ENCODE measurements at regions not wholly inside any gene's neighbourhood (a gene's known extent, or its start where the extent isn't known, plus 50 kb on each side); places are given as distances from the start of the nearest gene placed in this dataset.

- no peak for DNase-seq
Measured at GRCh38 chr1:80878343-80878742, 922.4 kb upstream of the ADGRL2 start.

- no peak for DNase-seq
Measured at GRCh38 chr1:80876035-80876434, 924.7 kb upstream of the ADGRL2 start.

GRCh38 chr1:80869299-80869698 lies 931.4 kb upstream of the ADGRL2 start:
- DNase-seq: no peak

GRCh38 chr1:80847904-80848303 lies 952.8 kb upstream of the ADGRL2 start:
- no peak for DNase-seq

- DNase-seq: no peak
Measured at GRCh38 chr1:80846966-80847365, 953.8 kb upstream of the ADGRL2 start.

- DNase-seq: no peak
Measured at GRCh38 chr1:80842796-80843195, 957.9 kb upstream of the ADGRL2 start.

GRCh38 chr1:80841261-80841660 lies 959.5 kb upstream of the ADGRL2 start:
- DNase-seq: no peak

GRCh38 chr1:80837066-80837465 lies 963.7 kb upstream of the ADGRL2 start:
- no peak for DNase-seq

- no peak for DNase-seq
Measured at GRCh38 chr1:80836505-80836904, 964.2 kb upstream of the ADGRL2 start.

- no peak for DNase-seq
Measured at GRCh38 chr1:80827666-80828065, 973.1 kb upstream of the ADGRL2 start.

- no peak for DNase-seq
Measured at GRCh38 chr1:80825067-80825466, 975.7 kb upstream of the ADGRL2 start.

- no peak for DNase-seq
Measured at GRCh38 chr1:80818211-80818610, 982.5 kb upstream of the ADGRL2 start.

GRCh38 chr1:80807981-80808380 lies 992.8 kb upstream of the ADGRL2 start:
- no peak for DNase-seq

- DNase-seq: no peak
Measured at GRCh38 chr1:80806431-80806830, 994.3 kb upstream of the ADGRL2 start.

GRCh38 chr1:80801695-80802094 lies 999.0 kb upstream of the ADGRL2 start:
- DNase-seq: no peak

- no peak for DNase-seq
Measured at GRCh38 chr1:80799457-80799856, 1001.3 kb upstream of the ADGRL2 start.

- no peak for DNase-seq
Measured at GRCh38 chr1:80779275-80779674, 1021.5 kb upstream of the ADGRL2 start.

- DNase-seq: no peak
Measured at GRCh38 chr1:80778094-80778840, 1022.5 kb upstream of the ADGRL2 start.

- DNase-seq: no peak
Measured at GRCh38 chr1:80776266-80776665, 1024.5 kb upstream of the ADGRL2 start.

GRCh38 chr1:80769208-80769750 lies 1031.5 kb upstream of the ADGRL2 start:
- DNase-seq: no peak

- DNase-seq: no peak
Measured at GRCh38 chr1:80767711-80768110, 1033.0 kb upstream of the ADGRL2 start.

- DNase-seq: no peak
Measured at GRCh38 chr1:80759354-80759753, 1041.4 kb upstream of the ADGRL2 start.

- DNase-seq: no peak
Measured at GRCh38 chr1:80755944-80756343, 1044.8 kb upstream of the ADGRL2 start.

- no peak for DNase-seq
Measured at GRCh38 chr1:80751204-80751603, 1049.5 kb upstream of the ADGRL2 start.
